Urothelium cell line (cell line): ENCODE measurements at regions not wholly inside any gene's neighbourhood (a gene's known extent, or its start where the extent isn't known, plus 50 kb on each side); places are given as distances from the start of the nearest gene placed in this dataset.
"Not testable (repeated sequence)": the region's sequence is repeated elsewhere in the genome, so short reads cannot be mapped to it uniquely, and the experiment has no call there.

ENCODE experiments used
- DNase-seq: peaks from one replicate; pipeline ENCODE4 v3.0.0; 2011; ENCODE audit warnings: low spot score, mixed read lengths
- FAIRE-seq: peaks from 2 replicates; lab custom pipeline; 2011; peaks lifted over from hg19 to GRCh38; lab: Jason Lieb, UNC

- DNase-seq (no peak), FAIRE-seq (no peak)
These were observed 501.0 kb upstream of the EDIL3 start for GRCh38 chr5:84885485-84886258.

GRCh38 chr5:84881737-84882136 lies 497.1 kb upstream of the EDIL3 start:
- no peak for FAIRE-seq
- no peak for DNase-seq

- DNase-seq (no peak), FAIRE-seq (no peak)
These were observed 489.5 kb upstream of the EDIL3 start for GRCh38 chr5:84874196-84874595.

- DNase-seq (no peak), FAIRE-seq (no peak)
These were observed 488.1 kb upstream of the EDIL3 start for GRCh38 chr5:84872768-84873167.

- FAIRE-seq (no peak), DNase-seq (no peak)
These were observed 485.7 kb upstream of the EDIL3 start for GRCh38 chr5:84870369-84870768.

- FAIRE-seq (no peak), DNase-seq (no peak)
These were observed 485.0 kb upstream of the EDIL3 start for GRCh38 chr5:84869675-84870074.

GRCh38 chr5:84863936-84864335 lies 479.3 kb upstream of the EDIL3 start:
- DNase-seq, FAIRE-seq: not testable (repeated sequence)

GRCh38 chr5:84863020-84863419 lies 478.3 kb upstream of the EDIL3 start:
- no peak for FAIRE-seq
- no peak for DNase-seq

- no peak for DNase-seq
- FAIRE-seq: no peak
These were observed 477.5 kb upstream of the EDIL3 start for GRCh38 chr5:84862132-84862531.

- no peak for FAIRE-seq
- no peak for DNase-seq
These were observed 476.6 kb upstream of the EDIL3 start for GRCh38 chr5:84861306-84861705.

GRCh38 chr5:84859056-84859455 lies 474.4 kb upstream of the EDIL3 start:
- FAIRE-seq: no peak
- no peak for DNase-seq

GRCh38 chr5:84831701-84832100 lies 447.0 kb upstream of the EDIL3 start:
- FAIRE-seq: no peak
- no peak for DNase-seq

GRCh38 chr5:84830265-84830664 lies 445.6 kb upstream of the EDIL3 start:
- DNase-seq (no peak), FAIRE-seq (no peak)

- DNase-seq: no peak
- no peak for FAIRE-seq
These were observed 440.9 kb upstream of the EDIL3 start for GRCh38 chr5:84825606-84826005.

- FAIRE-seq: peak; percentile 23
- no peak for DNase-seq
These were observed 437.2 kb upstream of the EDIL3 start for GRCh38 chr5:84821924-84822323.

- DNase-seq: no peak
- no peak for FAIRE-seq
These were observed 433.3 kb upstream of the EDIL3 start for GRCh38 chr5:84817953-84818352.

GRCh38 chr5:84816746-84817547 lies 432.3 kb upstream of the EDIL3 start:
- FAIRE-seq: no peak

GRCh38 chr5:84816160-84816559 lies 431.5 kb upstream of the EDIL3 start:
- FAIRE-seq (no peak), DNase-seq (no peak)

More at GRCh38 chr5:84816746-84817547, 432.3 kb upstream of the EDIL3 start:
- DNase-seq: no peak

GRCh38 chr5:84805473-84805872 lies 420.8 kb upstream of the EDIL3 start:
- DNase-seq (no peak), FAIRE-seq (no peak)

GRCh38 chr5:84796399-84796798 lies 411.7 kb upstream of the EDIL3 start:
- no peak for DNase-seq
- FAIRE-seq: no peak

GRCh38 chr5:84794486-84795035 lies 409.9 kb upstream of the EDIL3 start:
- no peak for FAIRE-seq
- no peak for DNase-seq

- FAIRE-seq (no peak), DNase-seq (no peak)
These were observed 407.1 kb upstream of the EDIL3 start for GRCh38 chr5:84791730-84792129.
